OCI-LY1 (cell line): ENCODE measurements at regions not wholly inside any gene's neighbourhood (a gene's known extent, or its start where the extent isn't known, plus 50 kb on each side); places are given as distances from the start of the nearest gene placed in this dataset.

Experiments used
- EZH2 ChIP-seq: fragments of 200-600 bp; sonication (generic), shearing (Covaris generic); IDR thresholded peaks from 2 replicates; pipeline ENCODE4 v1.8.0; 2017; ENCODE audit warnings: borderline replicate concordance, mixed run types, mild to moderate bottlenecking, antibody characterized with exemption, low read length, moderate library complexity, mixed read lengths
- TF ChIP-seq, protein P1 (sequence below): fragments of 200-600 bp; sonication (generic), shearing (Covaris generic); IDR thresholded peaks from 2 replicates; pipeline ENCODE4 v1.5.1; 2017; ENCODE audit warnings: mild to moderate bottlenecking, antibody characterized with exemption, low read length, moderate library complexity, mixed read lengths

DNA sequence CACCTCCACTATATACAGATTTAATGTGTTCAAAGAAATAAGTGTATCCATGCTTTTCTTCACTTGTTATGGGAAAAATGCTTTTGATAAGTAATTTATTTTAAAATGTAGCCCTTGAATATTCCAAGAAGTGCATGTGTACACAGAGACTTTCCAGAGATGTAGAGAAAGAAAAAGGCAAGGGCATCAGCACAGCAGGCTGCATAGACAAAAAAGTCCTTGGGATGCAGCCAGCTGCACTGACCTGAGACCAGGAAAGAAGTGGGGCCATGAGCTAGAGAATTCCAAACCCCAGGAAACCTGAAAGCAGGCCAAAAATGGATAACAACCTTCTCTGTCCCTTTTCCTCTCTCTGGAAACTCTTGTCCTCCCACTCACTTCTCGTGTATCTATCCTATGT is 51.6 kb upstream of the PRDM8 start:
- TF ChIP-seq, protein P1, sequence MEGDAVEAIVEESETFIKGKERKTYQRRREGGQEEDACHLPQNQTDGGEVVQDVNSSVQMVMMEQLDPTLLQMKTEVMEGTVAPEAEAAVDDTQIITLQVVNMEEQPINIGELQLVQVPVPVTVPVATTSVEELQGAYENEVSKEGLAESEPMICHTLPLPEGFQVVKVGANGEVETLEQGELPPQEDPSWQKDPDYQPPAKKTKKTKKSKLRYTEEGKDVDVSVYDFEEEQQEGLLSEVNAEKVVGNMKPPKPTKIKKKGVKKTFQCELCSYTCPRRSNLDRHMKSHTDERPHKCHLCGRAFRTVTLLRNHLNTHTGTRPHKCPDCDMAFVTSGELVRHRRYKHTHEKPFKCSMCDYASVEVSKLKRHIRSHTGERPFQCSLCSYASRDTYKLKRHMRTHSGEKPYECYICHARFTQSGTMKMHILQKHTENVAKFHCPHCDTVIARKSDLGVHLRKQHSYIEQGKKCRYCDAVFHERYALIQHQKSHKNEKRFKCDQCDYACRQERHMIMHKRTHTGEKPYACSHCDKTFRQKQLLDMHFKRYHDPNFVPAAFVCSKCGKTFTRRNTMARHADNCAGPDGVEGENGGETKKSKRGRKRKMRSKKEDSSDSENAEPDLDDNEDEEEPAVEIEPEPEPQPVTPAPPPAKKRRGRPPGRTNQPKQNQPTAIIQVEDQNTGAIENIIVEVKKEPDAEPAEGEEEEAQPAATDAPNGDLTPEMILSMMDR, result no peak
- TF ChIP-seq EZH2, result no peak
